HG02610 (cell line): ENCODE measurements at regions not wholly inside any gene's neighbourhood (a gene's known extent, or its start where the extent isn't known, plus 50 kb on each side); places are given as distances from the start of the nearest gene placed in this dataset.
A peak's percentile ranks its signal among the peaks of the same experiment; 100 is the strongest.
"Not testable (repeated sequence)": the region's sequence is repeated elsewhere in the genome, so short reads cannot be mapped to it uniquely, and the experiment has no call there.

Experiments
- ATAC-seq: cut with Tn5 transposase; IDR thresholded peaks from one replicate; pipeline ENCODE4 v1.9.1; 2021; ENCODE audit warnings: mild to moderate bottlenecking, moderate library complexity; ENCODE audit not compliant: unreplicated experiment

DNA sequence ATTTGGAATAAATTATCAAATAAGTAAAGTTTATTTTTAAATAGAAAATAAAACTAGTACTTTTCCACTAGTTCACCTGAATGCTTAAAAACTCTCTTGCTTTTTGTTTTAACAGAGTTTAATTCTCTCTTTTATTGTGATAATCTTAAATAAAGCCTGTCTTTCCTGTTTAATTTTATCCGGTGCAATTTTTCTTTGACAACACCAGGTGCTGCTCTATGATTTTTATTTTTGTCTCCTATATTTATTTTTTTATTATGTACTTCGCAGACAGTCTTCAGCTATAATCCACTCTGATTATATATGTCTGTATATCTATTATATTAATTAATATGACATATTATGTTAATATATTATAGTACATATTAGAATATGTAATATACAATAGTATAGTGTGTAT is 1293.0 kb upstream of the EPHA6 start:
- no peak for ATAC-seq

DNA sequence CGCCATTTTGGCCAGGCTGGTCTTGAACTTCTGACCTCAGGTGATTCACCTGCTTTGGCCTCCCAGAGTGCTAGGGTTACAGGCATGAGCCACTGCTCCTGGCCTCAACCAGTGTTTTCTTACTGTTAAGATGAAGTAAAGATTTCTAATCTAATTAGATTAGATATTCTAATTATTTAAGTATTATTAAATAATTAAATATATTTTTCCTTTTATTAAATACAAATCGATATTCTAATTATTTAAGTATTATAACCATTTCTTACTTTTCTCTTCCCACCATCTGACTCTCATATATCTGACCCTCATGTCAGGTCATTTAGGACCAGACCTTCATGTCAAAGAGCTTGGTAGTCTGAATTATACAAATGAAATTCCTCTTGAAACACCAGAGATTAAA is 1291.9 kb upstream of the EPHA6 start:
- ATAC-seq: no peak

- ATAC-seq: peak; percentile 93
Measured at GRCh38 chr3:95539950-95540483, 1274.4 kb upstream of the EPHA6 start.

DNA sequence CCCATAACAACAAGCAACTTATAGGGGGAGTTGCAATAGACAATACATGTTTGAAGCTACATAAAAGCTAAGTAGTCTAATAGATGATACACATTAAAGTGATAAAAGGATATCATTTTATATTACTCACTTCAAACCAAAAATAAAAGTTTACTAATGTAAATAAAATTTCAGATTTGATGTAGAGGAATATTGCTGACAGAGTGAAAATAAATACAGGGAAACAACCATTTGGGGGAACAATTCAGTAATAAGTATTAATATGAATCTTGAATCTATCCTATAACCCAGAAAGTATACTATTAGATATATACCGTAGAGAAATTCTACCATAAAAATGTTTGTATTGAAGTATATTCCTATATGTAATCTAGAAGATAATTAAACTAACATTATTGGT is 1248.9 kb upstream of the EPHA6 start:
- ATAC-seq: no peak

DNA sequence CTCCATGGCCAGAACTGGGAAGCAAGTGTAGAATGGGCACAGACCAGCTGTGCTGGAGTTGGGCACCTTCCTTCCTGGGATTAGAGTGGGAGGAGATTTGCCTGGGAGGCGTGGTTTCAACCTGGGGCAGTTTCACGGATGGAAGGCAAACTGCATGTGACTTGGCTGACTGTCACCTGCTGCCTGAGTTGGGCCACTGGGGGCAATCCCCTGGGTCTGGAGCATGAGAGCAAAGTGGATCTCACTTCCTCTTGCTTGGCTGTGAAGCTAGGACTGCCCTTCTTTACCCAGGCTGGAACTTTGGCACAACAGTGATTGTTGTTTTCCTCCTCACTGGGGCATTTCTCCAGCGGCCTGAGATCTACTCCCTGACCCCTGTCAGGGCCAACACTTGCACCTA is 1247.0 kb upstream of the EPHA6 start:
- peak; percentile 78 for ATAC-seq

DNA sequence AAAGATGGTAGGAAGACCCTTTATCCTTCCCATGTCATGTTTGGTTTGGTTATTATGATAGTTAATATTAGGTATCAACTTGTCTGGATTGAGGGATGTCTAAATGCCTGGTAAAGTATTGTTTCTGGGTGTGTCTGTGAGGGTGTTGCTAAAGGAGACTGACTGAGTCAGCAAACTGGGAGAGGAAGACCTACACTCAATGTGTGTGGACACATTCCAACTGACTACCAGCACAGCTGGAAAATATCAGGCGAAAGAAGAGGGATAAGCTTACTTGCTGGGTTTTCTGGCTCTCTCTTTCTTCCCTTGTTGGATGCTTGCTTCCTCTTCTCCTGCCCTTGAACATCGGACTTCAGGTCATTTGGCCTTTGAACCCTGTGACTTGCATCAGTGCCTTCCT is 1227.6 kb upstream of the EPHA6 start:
- ATAC-seq: no peak

- ATAC-seq: not testable (repeated sequence)
Measured at GRCh38 chr3:95587641-95588040, 1226.8 kb upstream of the EPHA6 start.

DNA sequence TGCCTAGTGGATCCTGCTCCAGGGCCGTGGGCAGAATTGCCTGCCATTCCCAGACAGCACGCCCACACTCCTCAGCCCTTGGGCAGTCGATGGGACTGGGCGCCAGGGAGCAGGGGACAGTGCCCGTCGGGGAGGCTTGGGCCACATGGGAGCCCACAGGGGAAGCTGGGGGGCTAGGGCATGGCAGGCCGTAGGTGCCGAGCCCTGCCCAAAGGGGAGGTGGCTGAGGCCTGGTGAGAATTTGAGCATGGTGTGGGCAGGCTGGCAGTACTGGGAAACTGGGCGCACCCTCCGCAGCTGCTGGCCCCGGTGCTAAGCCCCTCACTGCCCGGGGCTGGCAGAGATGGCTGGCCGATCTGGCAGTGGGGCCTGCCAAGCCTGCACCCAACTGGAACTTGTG is 1225.9 kb upstream of the EPHA6 start:
- no peak for ATAC-seq

DNA sequence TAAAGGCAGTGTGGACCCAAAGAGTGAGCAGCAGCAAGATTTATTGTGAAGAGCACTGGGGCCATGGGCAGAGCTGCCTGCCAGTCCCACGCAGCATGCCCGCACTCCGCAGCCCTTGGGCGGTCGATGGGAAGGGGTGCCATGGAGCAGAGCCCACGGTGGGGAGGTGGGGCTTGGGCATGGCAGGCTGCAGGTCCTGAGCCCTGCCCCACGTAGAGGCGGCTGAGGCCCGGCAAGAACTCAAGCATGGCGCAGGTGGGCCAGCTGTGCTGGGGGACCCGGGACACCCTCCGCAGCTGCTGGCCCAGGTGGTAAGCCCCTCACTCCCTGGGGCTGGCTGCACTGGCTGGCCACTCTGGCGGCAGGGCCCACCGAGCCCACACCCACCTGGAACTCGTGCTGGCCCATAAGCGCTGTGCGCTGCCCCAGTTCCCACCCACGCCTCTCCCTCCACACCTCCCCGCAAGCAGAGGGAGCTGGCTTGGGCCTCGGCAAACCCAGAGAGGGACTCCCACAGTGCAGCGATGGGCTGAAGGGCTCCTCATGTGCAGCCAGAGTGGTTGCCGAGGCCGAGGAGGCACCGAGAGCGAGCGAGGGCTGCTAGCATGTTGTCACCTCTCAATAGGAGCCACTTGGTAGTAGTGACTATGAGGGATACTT is 1218.8 kb upstream of the EPHA6 start:
- ATAC-seq: no peak

DNA sequence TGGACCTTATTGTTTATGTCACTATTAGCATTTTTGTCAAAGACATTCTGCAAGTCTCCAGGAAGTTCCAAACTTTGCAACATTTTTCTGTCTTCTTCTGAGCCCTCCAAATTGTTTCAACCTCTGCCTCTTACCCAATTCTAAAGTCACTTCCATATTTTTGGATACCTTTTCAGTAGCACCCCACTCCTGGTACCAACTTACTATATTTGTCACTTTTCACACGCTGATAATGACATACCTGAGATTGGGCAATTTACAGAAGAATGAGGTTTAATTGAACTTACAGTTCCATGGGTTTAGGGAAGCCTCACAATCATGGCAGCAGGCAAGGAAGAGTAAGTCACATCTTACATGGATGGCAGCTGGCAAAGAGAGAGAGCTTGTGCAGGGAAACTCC is 1206.5 kb upstream of the EPHA6 start:
- no peak for ATAC-seq

GRCh38 chr3:95609411-95609810 is 1205.0 kb upstream of the EPHA6 start:
- no peak for ATAC-seq

GRCh38 chr3:95612611-95613010 is 1201.8 kb upstream of the EPHA6 start:
- no peak for ATAC-seq

GRCh38 chr3:95613993-95614392 is 1200.4 kb upstream of the EPHA6 start:
- no peak for ATAC-seq

DNA sequence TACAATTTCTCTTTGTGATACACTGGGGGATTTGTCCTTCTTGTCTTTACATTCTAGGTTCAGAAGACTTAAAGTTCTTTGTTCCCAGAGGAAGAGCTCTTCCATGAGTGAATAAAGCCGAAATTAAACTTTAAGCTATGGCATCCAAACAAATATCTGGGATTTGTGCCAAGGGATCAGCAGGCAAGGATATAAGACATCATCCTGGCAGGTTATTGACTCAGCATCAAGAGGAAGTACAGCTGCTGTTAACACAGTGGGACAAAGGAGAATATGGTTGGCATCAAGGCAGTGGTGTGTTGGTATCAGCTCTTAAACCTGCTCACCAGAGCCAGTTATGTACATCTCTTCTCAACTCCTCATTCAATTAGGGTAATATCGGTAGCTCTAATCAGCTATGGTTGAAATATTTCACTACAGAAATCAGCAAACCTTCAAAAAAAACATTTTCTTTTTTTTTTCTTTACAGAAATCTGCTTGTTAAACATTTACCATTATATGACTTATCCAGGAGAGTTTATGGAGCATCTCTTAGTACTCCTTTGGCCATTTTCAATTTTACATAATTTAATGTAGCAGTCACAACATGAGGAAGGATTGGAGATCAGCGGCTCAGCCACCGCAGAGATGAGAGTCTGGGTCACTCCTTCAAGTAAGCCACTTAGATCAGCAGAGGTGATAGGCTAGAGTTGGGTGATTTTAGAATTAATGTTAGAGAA is 1198.6 kb upstream of the EPHA6 start:
- ATAC-seq: no peak

DNA sequence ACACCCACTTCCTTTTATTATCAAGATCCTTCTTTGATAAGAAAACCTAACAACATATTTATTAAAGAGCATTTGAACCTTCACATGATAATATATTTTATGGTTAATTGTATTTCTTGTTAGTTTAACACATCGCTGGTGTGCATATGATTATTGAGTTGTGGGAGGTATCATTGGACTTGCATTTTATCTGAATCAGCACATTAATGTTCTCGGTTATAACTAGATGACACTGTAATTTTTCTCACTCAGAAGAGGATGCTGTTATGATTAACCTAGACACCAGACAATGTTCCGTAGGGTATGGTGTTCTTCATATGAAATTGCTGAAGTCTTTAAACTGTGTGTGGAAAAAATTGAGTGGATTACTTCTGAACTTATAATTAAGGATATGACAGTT is 1188.3 kb upstream of the EPHA6 start:
- no peak for ATAC-seq

DNA sequence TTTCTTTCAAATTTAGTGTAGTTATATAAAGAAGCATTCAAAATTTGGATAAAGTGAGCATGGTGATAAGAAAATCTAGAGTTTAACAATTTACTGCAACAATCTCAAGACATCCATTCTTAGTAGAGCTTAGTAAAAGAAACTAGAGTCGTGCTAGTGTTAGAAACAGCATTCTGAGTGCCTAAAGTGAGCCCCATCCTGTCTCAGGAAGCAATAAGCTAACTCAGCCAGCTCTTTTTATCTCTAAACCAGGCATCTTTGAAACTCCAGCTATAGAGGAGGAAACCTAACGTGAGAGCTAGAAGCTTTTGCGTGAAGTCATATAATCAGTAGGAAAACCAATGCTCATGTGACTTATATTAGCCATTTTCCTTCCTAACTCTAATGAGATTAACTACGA is 1187.1 kb upstream of the EPHA6 start:
- ATAC-seq: no peak

- no peak for ATAC-seq
Measured at GRCh38 chr3:95627697-95628096, 1186.7 kb upstream of the EPHA6 start.

DNA sequence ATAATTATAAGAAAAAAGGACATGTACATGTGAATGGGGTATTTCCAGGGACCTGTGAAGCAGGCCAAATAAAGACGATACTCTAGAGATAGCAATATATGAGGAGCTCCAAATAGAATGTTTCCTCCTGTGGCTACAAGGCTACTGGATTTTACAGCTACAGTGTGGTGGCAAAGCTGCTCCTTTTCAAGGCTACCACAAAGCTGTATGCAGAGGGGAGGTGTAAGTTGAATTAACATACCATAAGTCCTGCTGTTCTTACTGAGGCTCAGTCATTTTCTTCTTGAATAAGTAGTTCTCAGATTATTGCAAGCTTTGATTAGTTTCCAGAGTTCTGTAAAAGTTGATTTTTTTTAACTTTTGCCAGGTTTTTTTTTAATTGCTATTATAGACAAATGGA is 1184.6 kb upstream of the EPHA6 start:
- ATAC-seq: no peak

GRCh38 chr3:95645291-95645690 is 1169.1 kb upstream of the EPHA6 start:
- ATAC-seq: no peak

GRCh38 chr3:95654570-95655362 is 1159.6 kb upstream of the EPHA6 start:
- no peak for ATAC-seq

DNA sequence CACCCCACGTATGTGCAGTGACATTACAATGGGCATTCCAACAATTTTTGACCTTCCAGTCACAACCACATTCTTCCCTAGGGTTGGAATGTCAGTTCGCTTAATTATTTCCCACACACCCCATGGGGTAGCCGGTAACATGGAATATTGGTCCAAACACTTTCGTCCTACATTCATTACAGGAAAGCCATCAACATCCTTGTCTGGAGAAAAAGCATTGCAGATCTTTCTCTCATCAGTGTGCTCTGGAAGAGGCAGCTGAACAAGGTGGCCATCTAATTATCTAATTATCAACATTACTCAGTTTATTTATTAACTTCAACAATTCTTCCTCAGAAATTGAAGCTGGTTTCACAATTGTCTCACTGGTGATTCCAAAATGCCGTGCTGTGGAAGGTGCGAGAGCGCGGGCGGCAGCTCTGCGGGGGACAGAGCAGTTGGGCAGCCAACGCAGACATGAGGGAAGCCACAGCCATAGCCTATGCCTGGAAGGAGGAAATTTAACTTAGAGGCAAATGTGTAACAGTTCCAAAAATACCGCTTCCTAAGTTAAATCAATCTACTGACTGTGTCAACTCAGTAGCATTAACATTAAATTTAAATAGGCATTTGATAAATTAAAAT is 1158.9 kb upstream of the EPHA6 start:
- no peak for ATAC-seq
